ENCODE measurements at regions not wholly inside any gene's neighbourhood (a gene's known extent, or its start where the extent isn't known, plus 50 kb on each side); places are given as distances from the start of the nearest gene placed in this dataset.

GRCh38 chr6:106022801-106023200 lies 63.3 kb upstream of the PRDM1 start:
- DNase-seq (no peak), ATAC-seq (no peak)
- Histone ChIP-seq H3K36me3 (ENCODE audit: low read depth) (no peaks in the 10 kb centered on the region), H3K9me3 (no peaks in the 10 kb centered on the region), H3K4me3 (no peak overlapping the region), H3K4me1 (ENCODE audit: low read depth) (no peaks in the 10 kb centered on the region)
- no peak for TF ChIP-seq CTCF (IDR thresholded peaks at IDR 0.05)
- intact Hi-C loops (cut with DNase I, micrococcal nuclease), result no loop called here

- DNase-seq (no peak), ATAC-seq (no peak)
- Histone ChIP-seq H3K36me3 (ENCODE audit: low read depth) (no peaks in the 10 kb centered on the region), H3K4me1 (ENCODE audit: low read depth) (no peaks in the 10 kb centered on the region), H3K4me3 (no peak overlapping the region), H3K9me3 (no peaks in the 10 kb centered on the region)
- no peak for TF ChIP-seq CTCF (IDR thresholded peaks at IDR 0.05)
- intact Hi-C loops (cut with DNase I, micrococcal nuclease), result no loop called here
Observed at GRCh38 chr6:106017454-106017853, 68.7 kb upstream of the PRDM1 start.

- Histone ChIP-seq H3K4me1 (ENCODE audit: low read depth) (no peaks in the 10 kb centered on the region), H3K36me3 (ENCODE audit: low read depth) (no peaks in the 10 kb centered on the region), H3K4me3 (no peak overlapping the region), H3K9me3 (no peaks in the 10 kb centered on the region)
- no peak for ATAC-seq
- no peak for DNase-seq
- intact Hi-C loops (cut with DNase I, micrococcal nuclease), result no loop called here
- no peak for TF ChIP-seq CTCF (IDR thresholded peaks at IDR 0.05)
Observed at GRCh38 chr6:106014955-106015354, 71.2 kb upstream of the PRDM1 start.

GRCh38 chr6:106011476-106011875 lies 74.7 kb upstream of the PRDM1 start:
- DNase-seq (no peak), ATAC-seq (no peak)
- H3K9me3 ChIP-seq, result no peaks in the 10 kb centered on the region
- no peaks in the 10 kb centered on the region for H3K36me3 ChIP-seq (ENCODE audit: low read depth)
- H3K4me1 ChIP-seq (ENCODE audit: low read depth), result no peaks in the 10 kb centered on the region
- no peak overlapping the region for H3K4me3 ChIP-seq
- intact Hi-C loops (cut with DNase I, micrococcal nuclease), result no loop called here
- TF ChIP-seq CTCF (IDR thresholded peaks at IDR 0.05), result no peak

GRCh38 chr6:106005954-106006353 lies 80.2 kb upstream of the PRDM1 start:
- no peak for ATAC-seq
- TF ChIP-seq CTCF (IDR thresholded peaks at IDR 0.05), result no peak
- DNase-seq, result no peak
- Histone ChIP-seq H3K4me1 (ENCODE audit: low read depth) (no peaks in the 10 kb centered on the region), H3K36me3 (ENCODE audit: low read depth) (no peaks in the 10 kb centered on the region), H3K9me3 (no peaks in the 10 kb centered on the region), H3K4me3 (no peak overlapping the region)
- intact Hi-C loops (cut with DNase I, micrococcal nuclease), result no loop called here

- ATAC-seq (no peak), DNase-seq (no peak)
- Histone ChIP-seq H3K9me3 (no peaks in the 10 kb centered on the region), H3K36me3 (ENCODE audit: low read depth) (no peaks in the 10 kb centered on the region), H3K4me3 (no peak overlapping the region), H3K4me1 (ENCODE audit: low read depth) (no peaks in the 10 kb centered on the region)
- no peak for TF ChIP-seq CTCF (IDR thresholded peaks at IDR 0.05)
- intact Hi-C loops (cut with DNase I, micrococcal nuclease), result no loop called here
Observed at GRCh38 chr6:106005013-106005412, 81.1 kb upstream of the PRDM1 start.

Measured in mucosa of descending colon (tissue), 3 donors.